ENCODE measurements at regions not wholly inside any gene's neighbourhood (a gene's known extent, or its start where the extent isn't known, plus 50 kb on each side); places are given as distances from the start of the nearest gene placed in this dataset.
"Not testable (repeated sequence)": the region's sequence is repeated elsewhere in the genome, so short reads cannot be mapped to it uniquely, and the experiment has no call there.

GRCh38 chr7:94792241-94792640, 115.2 kb upstream of the PPP1R9A start:
- H4K20me1 ChIP-seq (ENCODE audit: insufficient read depth), result no peaks in the 10 kb centered on the region
- H3K27ac ChIP-seq (ENCODE audit: low read depth in 2 of 2, low read length in 1 of 2), result no peak overlapping the region
- no peaks in the 10 kb centered on the region for H3K4me1 ChIP-seq (ENCODE audit: control insufficient read depth in 1 of 2, insufficient read depth in 2 of 2, low read depth in 1 of 2, low read length in 1 of 2)
- no peaks in the 10 kb centered on the region for H3F3A ChIP-seq (replicated peaks; ENCODE audit: insufficient read depth)
- H3K4me2 ChIP-seq, result no peak overlapping the region
- no peak for DNase-seq
- TF ChIP-seq RCOR1 (IDR thresholded peaks at IDR 0.05; ENCODE audit: low read length) (no peak), TAF1 (IDR thresholded peaks at IDR 0.05; ENCODE audit: borderline replicate concordance, low read depth, low read length) (no peak), MXI1 (IDR thresholded peaks at IDR 0.05; ENCODE audit: low read depth, low read length) (no peak), SIN3A (IDR thresholded peaks at IDR 0.05; ENCODE audit: borderline replicate concordance, low read depth, low read length) (no peak), CHD2 (IDR thresholded peaks at IDR 0.05; ENCODE audit: low read length, partially characterized antibody) (no peak), EZH2phosphoT487 (IDR thresholded peaks at IDR 0.05; ENCODE audit: borderline replicate concordance, low read depth) (no peak), TEAD4 (IDR thresholded peaks at IDR 0.05; ENCODE audit: borderline replicate concordance, insufficient read depth) (no peak), MAX (IDR thresholded peaks at IDR 0.05; ENCODE audit: low read depth) (no peak), REST (IDR thresholded peaks at IDR 0.05; ENCODE audit: low read depth, low read length) (no peak), NRF1 (IDR thresholded peaks at IDR 0.05; ENCODE audit: low read depth, low read length) (no peak), JUND (IDR thresholded peaks at IDR 0.05) (no peak), EP300 (IDR thresholded peaks at IDR 0.05; ENCODE audit: borderline replicate concordance in 1 of 2, low read depth in 1 of 2, low read length in 1 of 2) (no peak), FOXJ3 (CRISPR knock-in tag; IDR thresholded peaks at IDR 0.05) (no peak), GABPA (IDR thresholded peaks at IDR 0.05; ENCODE audit: low read depth) (no peak)
- H2AFZ ChIP-seq (ENCODE audit: low read depth), result no peak overlapping the region
- no peaks in the 10 kb centered on the region for H3K36me3 ChIP-seq (replicated peaks in 1 of 2; ENCODE audit: control insufficient read depth in 1 of 2, insufficient read depth in 2 of 2, low read length in 1 of 2)
- no peak overlapping the region for H3K9ac ChIP-seq
- H3K9me2 ChIP-seq, result no peaks in the 10 kb centered on the region; the same call in 1 of the 2 replicates
- H3K4me3 ChIP-seq (ENCODE audit: low read depth in 2 of 2, low read length in 1 of 2), result no peak overlapping the region
- WGBS (ENCODE audit: low lambda C conversion rate), result 38% methylated on average over 2 of the region's 2 CpGs
- H3K79me2 ChIP-seq (ENCODE audit: insufficient read depth), result no peaks in the 10 kb centered on the region
- no peaks in the 10 kb centered on the region; the same call in 1 of the 2 replicates for H3K9me3 ChIP-seq
- no peaks in the 10 kb centered on the region for H3K27me3 ChIP-seq (ENCODE audit: insufficient read depth)
- CTCF ChIA-PET, result no interaction called here
- POLR2A ChIA-PET, result no interaction called here

GRCh38 chr7:94797404-94797803, 110.0 kb upstream of the PPP1R9A start:
- H3K9me2 ChIP-seq; H3K4me2 ChIP-seq; H2AFZ ChIP-seq (ENCODE audit: low read depth); H3K36me3 ChIP-seq (replicated peaks in 1 of 2; ENCODE audit: control insufficient read depth in 1 of 2, insufficient read depth in 2 of 2, low read length in 1 of 2); H3F3A ChIP-seq (replicated peaks; ENCODE audit: insufficient read depth); DNase-seq; H3K9me3 ChIP-seq; H3K4me3 ChIP-seq (ENCODE audit: low read depth in 2 of 2, low read length in 1 of 2); POLR2A ChIA-PET; H3K27me3 ChIP-seq (ENCODE audit: insufficient read depth); H3K79me2 ChIP-seq (ENCODE audit: insufficient read depth); H3K27ac ChIP-seq (ENCODE audit: low read depth in 2 of 2, low read length in 1 of 2); CTCF ChIA-PET; H3K4me1 ChIP-seq (ENCODE audit: control insufficient read depth in 1 of 2, insufficient read depth in 2 of 2, low read depth in 1 of 2, low read length in 1 of 2); H4K20me1 ChIP-seq (ENCODE audit: insufficient read depth); H3K9ac ChIP-seq: not testable (repeated sequence)
- WGBS (ENCODE audit: low lambda C conversion rate), result 39% methylated on average over 6 of the region's 6 CpGs
